KMS-11 (cell line): ENCODE measurements at regions not wholly inside any gene's neighbourhood (a gene's known extent, or its start where the extent isn't known, plus 50 kb on each side); places are given as distances from the start of the nearest gene placed in this dataset.

Experiments
- H2AFZ ChIP-seq: fragments of 200-600 bp; sonication (generic); 2 replicates; pipeline ENCODE4 v1.6.1; 2016; ENCODE audit warnings: antibody characterized with exemption, mixed run types, low read depth
- H3K27ac ChIP-seq: fragments of 200-600 bp; sonication (generic); 2 replicates; pipeline ENCODE4 v1.6.1; 2016; ENCODE audit warnings: mild to moderate bottlenecking, mixed run types
- H3K27me3 ChIP-seq: fragments of 200-600 bp; sonication (generic); 2 replicates; pipeline ENCODE4 v1.6.1; 2017; ENCODE audit warnings: mild to moderate bottlenecking, low read depth, mixed run types, moderate library complexity; ENCODE audit not compliant: insufficient read depth
- H3K36me3 ChIP-seq: fragments of 200-600 bp; sonication (generic); 2 replicates; pipeline ENCODE4 v1.6.1; 2017; ENCODE audit warnings: mild to moderate bottlenecking, mixed run types; ENCODE audit not compliant: insufficient read depth
- H3K4me1 ChIP-seq: fragments of 200-600 bp; sonication (generic); 2 replicates; pipeline ENCODE4 v1.6.1; 2016; ENCODE audit warnings: mild to moderate bottlenecking, low read depth, mixed run types; ENCODE audit not compliant: poor library complexity, severe bottlenecking
- H3K4me2 ChIP-seq: fragments of 200-600 bp; sonication (generic); 2 replicates; pipeline ENCODE4 v1.7.0; 2016; ENCODE audit warnings: mild to moderate bottlenecking, mixed run types
- H3K4me3 ChIP-seq: fragments of 200-600 bp; sonication (generic); IDR thresholded peaks from 2 replicates; pipeline ENCODE4 v1.6.1; 2017; ENCODE audit warnings: low read depth, low read length, mixed read lengths; ENCODE audit not compliant: insufficient read depth
- H3K79me2 ChIP-seq: fragments of 200-600 bp; sonication (generic); 2 replicates; pipeline ENCODE4 v1.6.1; 2016; ENCODE audit warnings: low read depth, mixed run types; ENCODE audit not compliant: insufficient read depth
- H3K9ac ChIP-seq: fragments of 200-600 bp; sonication (generic); 2 replicates; pipeline ENCODE4 v1.6.1; 2016; ENCODE audit warnings: mild to moderate bottlenecking, mixed run types
- H4K20me1 ChIP-seq: fragments of 200-600 bp; sonication (generic); 2 replicates; pipeline ENCODE4 v1.6.1; 2016; ENCODE audit warnings: mild to moderate bottlenecking, mixed run types; ENCODE audit not compliant: insufficient read depth
- CTCF ChIP-seq: fragments of 200-600 bp; sonication (generic); conservative IDR thresholded peaks from 2 replicates; pipeline ENCODE4 v1.6.1; 2017; ENCODE audit warnings: low read depth, mild to moderate bottlenecking, antibody characterized with exemption, low read length, moderate library complexity, mixed read lengths

- Histone ChIP-seq H3K9ac (no peak overlapping the region), H3K36me3 (no peaks in the 10 kb centered on the region), H3K27me3 (no peaks in the 10 kb centered on the region), H3K4me2 (no peak overlapping the region), H2AFZ (no peak overlapping the region), H3K4me3 (no peak overlapping the region), H3K4me1 (no peaks in the 10 kb centered on the region), H3K27ac (no peak overlapping the region), H4K20me1 (no peaks in the 10 kb centered on the region), H3K79me2 (no peaks in the 10 kb centered on the region)
- TF ChIP-seq CTCF = no peak
These were observed 426.9 kb upstream of the BOD1L1 start for GRCh38 chr4:14054391-14054790.

- Histone ChIP-seq H3K9ac (no peak overlapping the region), H3K4me3 (no peak overlapping the region), H3K79me2 (no peaks in the 10 kb centered on the region), H2AFZ (no peak overlapping the region), H4K20me1 (no peaks in the 10 kb centered on the region), H3K4me1 (no peaks in the 10 kb centered on the region), H3K27me3 (no peaks in the 10 kb centered on the region), H3K4me2 (no peak overlapping the region), H3K36me3 (no peaks in the 10 kb centered on the region), H3K27ac (no peak overlapping the region)
- no peak for TF ChIP-seq CTCF
These were observed 431.5 kb upstream of the BOD1L1 start for GRCh38 chr4:14059006-14059405.

GRCh38 chr4:14064984-14065383, 437.5 kb upstream of the BOD1L1 start:
- no peaks in the 10 kb centered on the region for H3K36me3 ChIP-seq
- no peak overlapping the region for H3K9ac ChIP-seq
- H3K4me1 ChIP-seq = no peaks in the 10 kb centered on the region
- no peak overlapping the region for H2AFZ ChIP-seq
- no peak for TF ChIP-seq CTCF
- no peaks in the 10 kb centered on the region for H3K27me3 ChIP-seq
- no peak overlapping the region for H3K4me2 ChIP-seq
- H3K4me3 ChIP-seq = no peak overlapping the region
- no peak overlapping the region for H3K27ac ChIP-seq
- H3K79me2 ChIP-seq = no peaks in the 10 kb centered on the region
- H4K20me1 ChIP-seq = no peaks in the 10 kb centered on the region

GRCh38 chr4:14065406-14065805, 437.9 kb upstream of the BOD1L1 start:
- H3K4me2 ChIP-seq = no peak overlapping the region
- no peak overlapping the region for H3K9ac ChIP-seq
- no peaks in the 10 kb centered on the region for H4K20me1 ChIP-seq
- H3K4me1 ChIP-seq = no peaks in the 10 kb centered on the region
- no peaks in the 10 kb centered on the region for H3K79me2 ChIP-seq
- no peaks in the 10 kb centered on the region for H3K36me3 ChIP-seq
- H3K4me3 ChIP-seq = no peak overlapping the region
- no peak for TF ChIP-seq CTCF
- H2AFZ ChIP-seq = no peak overlapping the region
- no peak overlapping the region for H3K27ac ChIP-seq
- H3K27me3 ChIP-seq = no peaks in the 10 kb centered on the region

GRCh38 chr4:14066979-14067378, 439.5 kb upstream of the BOD1L1 start:
- no peaks in the 10 kb centered on the region for H3K27me3 ChIP-seq
- H3K36me3 ChIP-seq = no peaks in the 10 kb centered on the region
- no peak overlapping the region for H3K9ac ChIP-seq
- no peak overlapping the region for H3K27ac ChIP-seq
- H2AFZ ChIP-seq = no peak overlapping the region
- no peaks in the 10 kb centered on the region for H3K79me2 ChIP-seq
- no peaks in the 10 kb centered on the region for H3K4me1 ChIP-seq
- no peak overlapping the region for H3K4me3 ChIP-seq
- TF ChIP-seq CTCF = no peak
- no peak overlapping the region for H3K4me2 ChIP-seq
- no peaks in the 10 kb centered on the region for H4K20me1 ChIP-seq
